H1 (cell line): ENCODE measurements at regions not wholly inside any gene's neighbourhood (a gene's known extent, or its start where the extent isn't known, plus 50 kb on each side); places are given as distances from the start of the nearest gene placed in this dataset.

Experiments
- CTCF ChIA-PET: fragments of 300-600 bp; sonication (Branson Sonifier 250); formaldehyde crosslinking; loops from one replicate; lab custom pipeline; 2021; ENCODE audit not compliant: partially characterized antibody; lab: Charles Lee
- POLR2A ChIA-PET: fragments of 300-600 bp; sonication (Branson Sonifier 250); formaldehyde crosslinking; loops from one replicate; lab custom pipeline; 2021; ENCODE audit warnings: inconsistent platforms; ENCODE audit not compliant: partially characterized antibody; lab: Charles Lee
- DNase-seq, 2 experiments: peaks; one replicate each; pipeline versions ENCODE4 v3.0.0 to v3.0.0-alpha.2; 2010 to 2022; ENCODE audit warnings: low spot score in 2 of 2, low read depth in 1 of 2, mixed read lengths in 1 of 2
- FAIRE-seq: peaks from 2 replicates; lab custom pipeline; 2011; peaks lifted over from hg19 to GRCh38; lab: Jason Lieb, UNC
- H2AFZ ChIP-seq: 2 replicates; pipeline ENCODE4 v1.8.1; 2012; ENCODE audit warnings: low read length, inconsistent platforms
- H2AK5ac ChIP-seq: 2 replicates; pipeline ENCODE4 v1.6.1; 2013; ENCODE audit warnings: low read depth, low read length
- H2BK120ac ChIP-seq: replicated peaks from 2 replicates; pipeline ENCODE3; 2013; ENCODE audit warnings: low read depth, low read length, inconsistent platforms
- H2BK12ac ChIP-seq: 2 replicates; pipeline ENCODE4 v1.6.1; 2013; ENCODE audit warnings: low read depth, low read length
- H2BK15ac ChIP-seq: 2 replicates; pipeline ENCODE4 v1.6.1; 2013; ENCODE audit warnings: low read length
- H2BK20ac ChIP-seq: 2 replicates; pipeline ENCODE4 v1.6.1; 2013; ENCODE audit warnings: low read length
- H2BK5ac ChIP-seq: 2 replicates; pipeline ENCODE4 v1.6.1; 2013; ENCODE audit warnings: low read depth, low read length
- H3K14ac ChIP-seq: 2 replicates; pipeline ENCODE4 v1.6.1; 2013; ENCODE audit warnings: inconsistent platforms; ENCODE audit not compliant: insufficient read length
- H3K18ac ChIP-seq: 2 replicates; pipeline ENCODE4 v1.6.1; 2013; ENCODE audit warnings: low read length; ENCODE audit errors: extremely low read depth
- H3K23ac ChIP-seq: 2 replicates; pipeline ENCODE4 v1.6.1; 2013; ENCODE audit warnings: inconsistent platforms; ENCODE audit not compliant: insufficient read length
- H3K23me2 ChIP-seq: 2 replicates; pipeline ENCODE4 v1.6.1; 2013; ENCODE audit warnings: low read depth, low read length
- H3K27ac ChIP-seq: 2 replicates; pipeline ENCODE4 v1.6.1; 2011; ENCODE audit warnings: low read depth, low read length, inconsistent platforms
- H3K27me3 ChIP-seq, 4 experiments: replicated peaks in 1 of 4; 1 replicate in 1 of 4; 2 replicates in 3 of 4; pipeline versions ENCODE4 v1.6.1 to v1.8.1; 2011 to 2013; ENCODE audit warnings: low read length in 3 of 4, mild to moderate bottlenecking in 3 of 4, inconsistent platforms in 2 of 4, mixed read lengths in 2 of 4, moderate library complexity in 1 of 4; ENCODE audit not compliant: control insufficient read depth in 3 of 4, insufficient read depth in 3 of 4; ENCODE audit errors: extremely low read depth in 1 of 4
- H3K36me3 ChIP-seq, 4 experiments: 2 replicates each; pipeline versions ENCODE4 v1.6.1 to v1.8.1; 2011 to 2013; ENCODE audit warnings: mild to moderate bottlenecking in 4 of 4, low read length in 3 of 4, moderate library complexity in 2 of 4, control low read depth in 1 of 4, inconsistent platforms in 1 of 4; ENCODE audit not compliant: insufficient read depth in 4 of 4, control insufficient read depth in 2 of 4
- H3K4ac ChIP-seq: replicated peaks from 2 replicates; pipeline ENCODE3; 2013; ENCODE audit warnings: low read length, low read depth, mixed read lengths, inconsistent platforms; ENCODE audit not compliant: insufficient read length
- H3K4me1 ChIP-seq, 4 experiments: replicated peaks in 1 of 4; 1 replicate in 1 of 4; 2 replicates in 3 of 4; pipeline versions ENCODE4 v1.6.1 to v1.8.1; 2011 to 2013; ENCODE audit warnings: low read length in 3 of 4, inconsistent platforms in 2 of 4, mixed read lengths in 1 of 4; ENCODE audit not compliant: insufficient read depth in 4 of 4, control insufficient read depth in 3 of 4
- H3K4me2 ChIP-seq, 2 experiments: 2 replicates each; pipeline versions ENCODE4 v1.6.1 to v1.8.1; 2011 to 2013; ENCODE audit warnings: low read depth in 2 of 2, low read length in 2 of 2, control low read depth in 1 of 2, inconsistent platforms in 1 of 2, mild to moderate bottlenecking in 1 of 2; ENCODE audit not compliant: insufficient read depth in 1 of 2
- H3K4me3 ChIP-seq, 4 experiments: fragments of 200-600, 300-600 bp in 1 of 4; sonication (generic), shearing (Covaris generic), sonication (Bioruptor Twin) in 1 of 4; 2 replicates each; pipeline versions ENCODE4 v1.5.1 to v1.8.1; 2011 to 2016; ENCODE audit warnings: low read length in 4 of 4, low read depth in 3 of 4, control low read depth in 2 of 4, inconsistent platforms in 2 of 4, mild to moderate bottlenecking in 2 of 4, mixed read lengths in 1 of 4, moderate library complexity in 1 of 4; ENCODE audit not compliant: insufficient read depth in 2 of 4; ENCODE audit errors: extremely low read depth in 1 of 4
- H3K56ac ChIP-seq: replicated peaks from 2 replicates; pipeline ENCODE3; 2013; ENCODE audit warnings: low read depth, mild to moderate bottlenecking, mixed read lengths, low read length, inconsistent platforms; ENCODE audit not compliant: insufficient read length
- H3K79me1 ChIP-seq: 2 replicates; pipeline ENCODE4 v1.6.1; 2013; ENCODE audit warnings: low read depth, low read length, control low read depth
- H3K79me2 ChIP-seq, 2 experiments: 2 replicates each; pipeline versions ENCODE4 v1.6.1 to v1.8.1; 2012 to 2013; ENCODE audit warnings: low read length in 2 of 2, mild to moderate bottlenecking in 2 of 2, inconsistent platforms in 1 of 2; ENCODE audit not compliant: insufficient read depth in 2 of 2, control insufficient read depth in 1 of 2
- H3K9ac ChIP-seq, 4 experiments: replicated peaks in 1 of 4; 1 replicate in 1 of 4; 2 replicates in 3 of 4; pipeline versions ENCODE4 v1.6.1 to v1.8.1; 2011 to 2013; ENCODE audit warnings: low read depth in 3 of 4, low read length in 3 of 4, control low read depth in 2 of 4, mild to moderate bottlenecking in 2 of 4, moderate library complexity in 2 of 4, inconsistent platforms in 1 of 4; ENCODE audit errors: extremely low read depth in 1 of 4
- H3K9me3 ChIP-seq, 2 experiments: 2 replicates each; pipeline versions ENCODE4 v1.6.1 to v1.8.1; 2012 to 2013; ENCODE audit warnings: mild to moderate bottlenecking in 2 of 2, moderate library complexity in 2 of 2, control low read depth in 1 of 2, inconsistent platforms in 1 of 2, low read depth in 1 of 2, low read length in 1 of 2, mixed read lengths in 1 of 2; ENCODE audit not compliant: insufficient read depth in 2 of 2
- H4K20me1 ChIP-seq, 2 experiments: replicated peaks in 1 of 2; 2 replicates each; pipeline versions ENCODE3 to v1.8.1; 2011 to 2013; ENCODE audit warnings: inconsistent platforms in 2 of 2, low read length in 2 of 2, mild to moderate bottlenecking in 1 of 2; ENCODE audit not compliant: insufficient read depth in 2 of 2, control insufficient read depth in 1 of 2
- H4K5ac ChIP-seq: 2 replicates; pipeline ENCODE4 v1.6.1; 2013; ENCODE audit warnings: low read length, low read depth, mixed read lengths, inconsistent platforms; ENCODE audit not compliant: insufficient read length
- H4K8ac ChIP-seq: 2 replicates; pipeline ENCODE4 v1.8.0; 2013; ENCODE audit warnings: mild to moderate bottlenecking, moderate library complexity, low read length, inconsistent platforms; ENCODE audit not compliant: insufficient read depth; ENCODE audit errors: extremely low read depth
- H4K91ac ChIP-seq: replicated peaks from 2 replicates; pipeline ENCODE3; 2013; ENCODE audit warnings: low read length, mixed read lengths, inconsistent platforms; ENCODE audit not compliant: insufficient read length
- ASH2L ChIP-seq: fragments of 200-600, 300-600 bp; sonication (generic); IDR thresholded peaks from one replicate; pipeline ENCODE4 v1.7.1; 2017; ENCODE audit warnings: low read length
- CHD1 ChIP-seq: IDR thresholded peaks from 2 replicates; pipeline ENCODE4 v1.6.1; 2012; ENCODE audit warnings: low read depth, low read length, improper control_type of control experiment
- CREB1 ChIP-seq: IDR thresholded peaks from 2 replicates; pipeline ENCODE4 v1.6.1; 2012; ENCODE audit warnings: inconsistent platforms
- HDAC6 ChIP-seq: IDR thresholded peaks from one replicate; pipeline ENCODE4 v1.7.1; 2012; ENCODE audit warnings: low read depth, mild to moderate bottlenecking, inconsistent platforms, low read length, moderate library complexity
- JUND ChIP-seq: IDR thresholded peaks from 2 replicates; pipeline ENCODE4 v1.6.1; 2011; ENCODE audit warnings: mild to moderate bottlenecking, improper control_type of control experiment, low read length
- POU5F1 ChIP-seq: IDR thresholded peaks from 2 replicates; pipeline ENCODE4 v1.6.1; 2011; ENCODE audit warnings: low read depth, mild to moderate bottlenecking, low read length, moderate library complexity
- SIRT6 ChIP-seq: IDR thresholded peaks from one replicate; pipeline ENCODE4 v1.7.1; 2012; ENCODE audit warnings: low read length, inconsistent platforms
- SIX5 ChIP-seq: IDR thresholded peaks from 2 replicates; pipeline ENCODE4 v1.6.1; 2011; ENCODE audit warnings: mild to moderate bottlenecking, low read depth, low read length
- SP1 ChIP-seq: IDR thresholded peaks from 2 replicates; pipeline ENCODE4 v1.6.1; 2011; ENCODE audit warnings: low read depth, low read length
- TAF7 ChIP-seq: optimal IDR thresholded peaks from 2 replicates; pipeline ENCODE3; 2011; ENCODE audit warnings: low read depth, mild to moderate bottlenecking, inconsistent platforms, low read length, moderate library complexity, borderline replicate concordance
- WGBS, 2 experiments: shearing (Covaris generic) in 1 of 2; methylation state at CpG; one replicate each; pipeline versions ENCODE4 v1.1.6 to v1.1.7; 2013 to 2015; ENCODE audit warnings: low lambda C conversion rate in 2 of 2, mixed read lengths in 2 of 2, inconsistent platforms in 1 of 2, low coverage in 1 of 2, missing lambda C conversion rate in 1 of 2; ENCODE audit not compliant: insufficient replicate concordance in 2 of 2, insufficient coverage in 1 of 2, insufficient read length in 1 of 2; ENCODE audit errors: extremely low coverage in 1 of 2, missing lambda C conversion rate in 1 of 2; 5-methylcytosine and 5-hydroxymethylcytosine counted together
- TF ChIP-seq, protein P1 (sequence below), 3 experiments: IDR thresholded peaks; 1 replicate in 2 of 3; 2 replicates in 1 of 3; pipeline versions ENCODE4 v1.5.1 to v1.6.1; 2011; ENCODE audit warnings: low read length in 3 of 3, mild to moderate bottlenecking in 3 of 3, inconsistent platforms in 2 of 3, low read depth in 1 of 3, moderate library complexity in 1 of 3; ENCODE audit not compliant: insufficient read depth in 1 of 3; ENCODE audit errors: control extremely low read depth in 1 of 3

DNA sequence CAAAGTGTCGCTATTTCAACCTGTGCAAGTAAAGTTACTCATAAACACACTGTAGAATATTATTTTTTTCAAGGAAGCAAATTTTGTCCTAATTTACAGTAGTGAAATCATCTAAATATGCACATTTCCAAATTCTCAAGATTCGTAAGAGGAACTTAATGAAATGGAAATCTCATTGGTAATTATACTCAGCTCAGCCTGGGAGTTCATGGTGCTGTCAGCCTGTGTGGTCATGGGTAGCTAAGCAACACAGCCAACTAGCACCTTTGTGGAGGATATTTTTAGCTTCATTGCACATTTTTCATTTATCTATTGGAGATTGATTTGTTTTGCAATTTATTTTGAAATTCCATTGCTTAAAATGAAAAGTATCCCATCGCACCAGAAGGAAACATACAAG is 975.7 kb upstream of the ZEB2 start:
- CTCF ChIA-PET, result interaction anchor here (1.0 to 1.2 kb wide), 2 partner anchors 56 to 257 kb away, joined by 3 to 4 read pairs; no protein-coding TSS in a partner anchor
- DNase-seq, result no peak
- WGBS, 2 experiments, result 97% methylated on average over 3 of the region's 3 CpGs; no CpG with 5 or more reads in 1 of the 2 experiments

More for the DNA sequence above, 975.7 kb upstream of the ZEB2 start:
- Histone ChIP-seq H3K23me2 (no peaks in the 10 kb centered on the region), H3K56ac (no peak overlapping the region), H3K23ac (no peak overlapping the region), H3K4me2 (no peak overlapping the region), H2AK5ac (no peak overlapping the region), H3K4me1 (no peaks in the 10 kb centered on the region), H3K4ac (no peak overlapping the region), H3K79me2 (no peaks in the 10 kb centered on the region), H3K27ac (no peak overlapping the region), H2BK5ac (no peak overlapping the region), H3K9me3 (no peaks in the 10 kb centered on the region), H4K8ac (no peak overlapping the region), H3K9ac (no peak overlapping the region), H3K79me1 (no peaks in the 10 kb centered on the region), H4K20me1 (no peaks in the 10 kb centered on the region), H3K36me3 (no peaks in the 10 kb centered on the region), H3K14ac (no peak overlapping the region), H2AFZ (no peak overlapping the region), H3K27me3 (no peaks in the 10 kb centered on the region), H3K4me3 (no peak overlapping the region), H2BK12ac (no peak overlapping the region), H4K91ac (no peak overlapping the region), H2BK15ac (no peak overlapping the region), H3K18ac (no peak overlapping the region), H4K5ac (no peak overlapping the region), H2BK20ac (no peak overlapping the region)
- no peak for FAIRE-seq
- POLR2A ChIA-PET, result no interaction called here
- no peak for TF ChIP-seq JUND
- no peak for TF ChIP-seq CREB1
- TF ChIP-seq HDAC6, result no peak
- no peak for TF ChIP-seq SIX5
- TF ChIP-seq ASH2L, result no peak
- no peak for TF ChIP-seq TAF7
- TF ChIP-seq, protein P1, sequence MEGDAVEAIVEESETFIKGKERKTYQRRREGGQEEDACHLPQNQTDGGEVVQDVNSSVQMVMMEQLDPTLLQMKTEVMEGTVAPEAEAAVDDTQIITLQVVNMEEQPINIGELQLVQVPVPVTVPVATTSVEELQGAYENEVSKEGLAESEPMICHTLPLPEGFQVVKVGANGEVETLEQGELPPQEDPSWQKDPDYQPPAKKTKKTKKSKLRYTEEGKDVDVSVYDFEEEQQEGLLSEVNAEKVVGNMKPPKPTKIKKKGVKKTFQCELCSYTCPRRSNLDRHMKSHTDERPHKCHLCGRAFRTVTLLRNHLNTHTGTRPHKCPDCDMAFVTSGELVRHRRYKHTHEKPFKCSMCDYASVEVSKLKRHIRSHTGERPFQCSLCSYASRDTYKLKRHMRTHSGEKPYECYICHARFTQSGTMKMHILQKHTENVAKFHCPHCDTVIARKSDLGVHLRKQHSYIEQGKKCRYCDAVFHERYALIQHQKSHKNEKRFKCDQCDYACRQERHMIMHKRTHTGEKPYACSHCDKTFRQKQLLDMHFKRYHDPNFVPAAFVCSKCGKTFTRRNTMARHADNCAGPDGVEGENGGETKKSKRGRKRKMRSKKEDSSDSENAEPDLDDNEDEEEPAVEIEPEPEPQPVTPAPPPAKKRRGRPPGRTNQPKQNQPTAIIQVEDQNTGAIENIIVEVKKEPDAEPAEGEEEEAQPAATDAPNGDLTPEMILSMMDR (IDR thresholded peaks at IDR 0.05; ENCODE audit: control extremely low read depth in 1 of 3, insufficient read depth in 1 of 3, low read depth in 1 of 3, low read length in 3 of 3), result no peak
- no peak for TF ChIP-seq SP1
- TF ChIP-seq SIRT6, result no peak
- TF ChIP-seq CHD1, result no peak
- TF ChIP-seq POU5F1, result no peak
- TF ChIP-seq, all 59 proteins: peak for 0
- no peak overlapping the region for H2BK120ac ChIP-seq
